Keratinocyte (primary cell): ENCODE measurements at regions not wholly inside any gene's neighbourhood (a gene's known extent, or its start where the extent isn't known, plus 50 kb on each side); places are given as distances from the start of the nearest gene placed in this dataset.

ENCODE experiments used
- CTCF ChIP-seq, 3 experiments: IDR thresholded peaks in 1 of 3; conservative IDR thresholded peaks in 1 of 3; optimal IDR thresholded peaks in 1 of 3; 2 replicates in 2 of 3; 3 replicates in 1 of 3; pipeline versions ENCODE3 to v1.5.1; 2011; ENCODE audit warnings: low read length in 3 of 3, mild to moderate bottlenecking in 3 of 3, moderate library complexity in 2 of 3, control low read depth in 1 of 3, inconsistent platforms in 1 of 3; ENCODE audit not compliant: insufficient read depth in 2 of 3; ENCODE audit errors: extremely low read depth in 1 of 3
- EZH2 ChIP-seq: IDR thresholded peaks from one replicate; pipeline ENCODE4 v1.6.1; 2012; ENCODE audit warnings: inconsistent platforms, mild to moderate bottlenecking, low read length, moderate library complexity

DNA sequence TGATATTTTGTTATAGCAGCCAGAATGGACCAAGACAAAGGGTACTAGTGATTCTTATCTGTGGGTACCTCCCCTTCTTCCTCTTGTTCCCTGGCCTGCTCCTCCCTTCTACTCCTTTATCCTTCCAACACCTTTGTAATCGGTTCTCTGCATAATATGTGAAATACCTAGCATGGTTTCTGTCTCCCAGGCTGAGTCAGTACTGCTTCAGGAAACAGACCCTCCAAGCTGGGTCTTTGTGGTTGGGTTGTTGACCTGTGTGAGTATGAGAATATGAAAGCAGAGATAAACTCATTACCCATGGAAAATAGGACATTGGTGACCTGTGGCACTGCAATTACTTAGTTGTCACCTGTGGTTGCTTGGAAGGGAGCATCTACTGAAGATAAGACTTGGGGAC, 69.3 kb upstream of the KLF13 start:
- TF ChIP-seq CTCF (optimal IDR thresholded peaks at IDR 0.05 in 1 of 3, IDR thresholded peaks at IDR 0.05 in 1 of 3, conservative IDR thresholded peaks at IDR 0.05 in 1 of 3; ENCODE audit: extremely low read depth in 1 of 3, insufficient read depth in 2 of 3, low read length in 3 of 3), result no peak
- TF ChIP-seq EZH2, result no peak
